ENCODE measurements at regions not wholly inside any gene's neighbourhood (a gene's known extent, or its start where the extent isn't known, plus 50 kb on each side); places are given as distances from the start of the nearest gene placed in this dataset.

- no peaks in the 10 kb centered on the region for H3K27me3 ChIP-seq
- no peak overlapping the region for H3K27ac ChIP-seq
- H3K9me3 ChIP-seq, result no peaks in the 10 kb centered on the region
- no peak for DNase-seq (ENCODE audit: low spot score)
- H3K4me1 ChIP-seq, result no peaks in the 10 kb centered on the region
- no peak overlapping the region for H3K4me3 ChIP-seq
- TF ChIP-seq CTCF (IDR thresholded peaks at IDR 0.05), result no peak
- H3K36me3 ChIP-seq, result no peaks in the 10 kb centered on the region
These were observed 91.1 kb upstream of the TPM1 start for GRCh38 chr15:62951481-62951880.

GRCh38 chr15:62953021-62953420, 89.5 kb upstream of the TPM1 start:
- DNase-seq (ENCODE audit: low spot score), result no peak
- no peak overlapping the region for H3K27ac ChIP-seq

GRCh38 chr15:62953496-62954045, 89.0 kb upstream of the TPM1 start:
- no peak for DNase-seq (ENCODE audit: low spot score)

More at GRCh38 chr15:62953021-62953420, 89.5 kb upstream of the TPM1 start:
- Histone ChIP-seq H3K4me3 (no peak overlapping the region), H3K27me3 (no peaks in the 10 kb centered on the region), H3K4me1 (peaks cover 0 to 10% of the 10 kb centered on the region in 2 donors), H3K36me3 (no peaks in the 10 kb centered on the region), H3K9me3 (no peaks in the 10 kb centered on the region)
- TF ChIP-seq CTCF (IDR thresholded peaks at IDR 0.05), result no peak

GRCh38 chr15:62957130-62957529, 85.4 kb upstream of the TPM1 start:
- DNase-seq (ENCODE audit: low spot score), result no peak
- Histone ChIP-seq H3K36me3 (no peaks in the 10 kb centered on the region), H3K4me3 (no peak overlapping the region), H3K27ac (peak overlapping the region in 1 of 2 donors; percentile 82), H3K4me1 (peaks cover 0 to 23% of the 10 kb centered on the region in 2 donors), H3K9me3 (no peaks in the 10 kb centered on the region), H3K27me3 (no peaks in the 10 kb centered on the region)
- TF ChIP-seq CTCF (IDR thresholded peaks at IDR 0.05), result no peak

More at GRCh38 chr15:62953496-62954045, 89.0 kb upstream of the TPM1 start:
- no peaks in the 10 kb centered on the region for H3K9me3 ChIP-seq
- TF ChIP-seq CTCF (IDR thresholded peaks at IDR 0.05), result no peak
- no peak overlapping the region for H3K4me3 ChIP-seq
- no peak overlapping the region for H3K27ac ChIP-seq
- H3K4me1 ChIP-seq, result peaks cover 0 to 15% of the 10 kb centered on the region in 2 donors
- H3K27me3 ChIP-seq, result no peaks in the 10 kb centered on the region
- H3K36me3 ChIP-seq, result no peaks in the 10 kb centered on the region

GRCh38 chr15:62958528-62959363, 83.8 kb upstream of the TPM1 start:
- DNase-seq (ENCODE audit: low spot score), result no peak
- peak overlapping the region; percentile 76 to 82 for H3K27ac ChIP-seq
- H3K9me3 ChIP-seq, result no peaks in the 10 kb centered on the region
- H3K27me3 ChIP-seq, result no peaks in the 10 kb centered on the region
- no peak overlapping the region for H3K4me3 ChIP-seq
- H3K36me3 ChIP-seq, result no peaks in the 10 kb centered on the region
- peaks cover 0 to 28% of the 10 kb centered on the region in 2 donors for H3K4me1 ChIP-seq
- no peak for TF ChIP-seq CTCF (IDR thresholded peaks at IDR 0.05)

Measured in right atrium auricular region (tissue), 2 donors.